Parathyroid adenoma (tissue), 2 donors: ENCODE measurements at regions not wholly inside any gene's neighbourhood (a gene's known extent, or its start where the extent isn't known, plus 50 kb on each side); places are given as distances from the start of the nearest gene placed in this dataset.
"Not testable (repeated sequence)": the region's sequence is repeated elsewhere in the genome, so short reads cannot be mapped to it uniquely, and the experiment has no call there.

Experiments
- H2AFZ ChIP-seq: fragments of 300-600 bp; sonication (generic); one replicate; pipeline ENCODE4 v1.7.0; 2017; ENCODE audit warnings: antibody characterized with exemption, mild to moderate bottlenecking
- H3K27ac ChIP-seq: fragments of 300-600 bp; sonication (generic); one replicate; pipeline ENCODE4 v1.7.0; 2017
- H3K27me3 ChIP-seq: fragments of 300-600 bp; sonication (generic); one replicate; pipeline ENCODE4 v1.7.0; 2017; ENCODE audit warnings: low read length; ENCODE audit not compliant: control insufficient read depth, insufficient read depth
- H3K36me3 ChIP-seq: fragments of 300-600 bp; sonication (generic); one replicate; pipeline ENCODE4 v1.7.0; 2017; ENCODE audit warnings: low read length; ENCODE audit not compliant: control insufficient read depth, insufficient read depth
- H3K4me1 ChIP-seq: fragments of 300-600 bp; sonication (generic); one replicate; pipeline ENCODE4 v1.7.0; 2017; ENCODE audit warnings: control low read depth
- H3K4me2 ChIP-seq: fragments of 300-600 bp; sonication (generic); one replicate; pipeline ENCODE4 v1.7.0; 2017; ENCODE audit warnings: low read length
- H3K4me3 ChIP-seq: fragments of 300-600 bp; sonication (generic); one replicate; pipeline ENCODE4 v1.7.0; 2017; ENCODE audit warnings: low read depth, low read length
- H3K79me2 ChIP-seq: fragments of 300-600 bp; sonication (generic); one replicate; pipeline ENCODE4 v1.7.0; 2017; ENCODE audit warnings: control low read depth
- H3K9ac ChIP-seq: fragments of 300-600 bp; sonication (generic); one replicate; pipeline ENCODE4 v1.7.0; 2017; ENCODE audit warnings: mild to moderate bottlenecking
- H3K9me3 ChIP-seq: fragments of 300-600 bp; sonication (generic); one replicate; pipeline ENCODE4 v1.7.0; 2017; ENCODE audit warnings: low read length; ENCODE audit not compliant: control insufficient read depth
- TF ChIP-seq, protein P1 (sequence below): fragments of 300-600 bp; sonication (generic); IDR thresholded peaks from one replicate; pipeline ENCODE4 v1.7.0; 2017; ENCODE audit warnings: antibody characterized with exemption, mild to moderate bottlenecking
- donor health status: primary hyperparathyroidism.

DNA sequence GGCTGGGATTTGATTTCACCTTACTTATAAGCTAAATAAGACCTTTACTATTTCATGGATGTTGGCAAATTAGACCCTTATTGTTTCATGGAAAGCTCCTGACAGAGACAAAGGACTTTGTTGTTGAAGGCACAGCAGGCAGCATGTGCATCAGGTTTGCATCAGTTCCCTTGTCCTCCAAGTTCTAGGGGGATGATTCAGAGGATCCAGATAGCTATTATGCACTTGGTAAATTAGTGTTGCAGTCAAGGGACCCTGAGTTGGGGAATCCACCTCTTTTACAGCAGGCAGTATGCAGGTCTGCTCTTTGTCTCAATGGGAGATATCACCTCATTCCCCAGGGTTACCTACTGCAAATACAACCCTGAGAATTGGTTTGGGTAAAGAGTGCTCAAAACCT lies 131.4 kb upstream of the IGSF10 start:
- no peaks in the 10 kb centered on the region for H3K27me3 ChIP-seq
- H3K4me3 ChIP-seq, result no peak overlapping the region
- H3K4me1 ChIP-seq, result no peaks in the 10 kb centered on the region
- no peak overlapping the region for H3K9ac ChIP-seq
- no peak overlapping the region for H2AFZ ChIP-seq
- no peak overlapping the region for H3K4me2 ChIP-seq
- H3K79me2 ChIP-seq, result no peaks in the 10 kb centered on the region
- H3K27ac ChIP-seq, result no peak overlapping the region
- TF ChIP-seq, protein P1, sequence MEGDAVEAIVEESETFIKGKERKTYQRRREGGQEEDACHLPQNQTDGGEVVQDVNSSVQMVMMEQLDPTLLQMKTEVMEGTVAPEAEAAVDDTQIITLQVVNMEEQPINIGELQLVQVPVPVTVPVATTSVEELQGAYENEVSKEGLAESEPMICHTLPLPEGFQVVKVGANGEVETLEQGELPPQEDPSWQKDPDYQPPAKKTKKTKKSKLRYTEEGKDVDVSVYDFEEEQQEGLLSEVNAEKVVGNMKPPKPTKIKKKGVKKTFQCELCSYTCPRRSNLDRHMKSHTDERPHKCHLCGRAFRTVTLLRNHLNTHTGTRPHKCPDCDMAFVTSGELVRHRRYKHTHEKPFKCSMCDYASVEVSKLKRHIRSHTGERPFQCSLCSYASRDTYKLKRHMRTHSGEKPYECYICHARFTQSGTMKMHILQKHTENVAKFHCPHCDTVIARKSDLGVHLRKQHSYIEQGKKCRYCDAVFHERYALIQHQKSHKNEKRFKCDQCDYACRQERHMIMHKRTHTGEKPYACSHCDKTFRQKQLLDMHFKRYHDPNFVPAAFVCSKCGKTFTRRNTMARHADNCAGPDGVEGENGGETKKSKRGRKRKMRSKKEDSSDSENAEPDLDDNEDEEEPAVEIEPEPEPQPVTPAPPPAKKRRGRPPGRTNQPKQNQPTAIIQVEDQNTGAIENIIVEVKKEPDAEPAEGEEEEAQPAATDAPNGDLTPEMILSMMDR, result no peak
- H3K36me3 ChIP-seq, result no peaks in the 10 kb centered on the region
- H3K9me3 ChIP-seq, result no peaks in the 10 kb centered on the region

DNA sequence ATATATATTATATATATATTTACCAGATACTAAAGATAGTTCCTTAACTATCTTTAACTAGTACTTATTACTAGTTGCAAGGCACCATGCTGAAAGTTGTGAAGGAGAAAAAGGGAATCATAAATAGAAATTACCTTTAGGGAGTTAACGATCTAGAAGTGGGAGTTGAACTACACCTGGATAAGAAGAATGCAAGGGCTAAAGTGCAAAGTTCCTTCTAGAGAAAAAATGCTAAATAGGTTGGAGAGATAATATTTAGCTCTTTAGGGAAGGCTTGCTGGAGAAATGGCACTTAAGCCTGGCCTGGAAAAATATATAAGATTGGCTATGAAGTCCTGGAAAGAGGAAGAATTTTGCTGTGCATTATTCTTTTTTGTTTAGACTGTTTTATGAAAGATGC lies 130.6 kb upstream of the IGSF10 start:
- Histone ChIP-seq H3K4me1 (no peaks in the 10 kb centered on the region), H3K36me3 (no peaks in the 10 kb centered on the region), H3K27me3 (no peaks in the 10 kb centered on the region), H3K9me3 (no peaks in the 10 kb centered on the region), H3K9ac (no peak overlapping the region), H3K4me2 (no peak overlapping the region), H3K4me3 (no peak overlapping the region), H3K79me2 (no peaks in the 10 kb centered on the region), H3K27ac (no peak overlapping the region), H2AFZ (no peak overlapping the region)
- TF ChIP-seq, protein P1, result no peak

DNA sequence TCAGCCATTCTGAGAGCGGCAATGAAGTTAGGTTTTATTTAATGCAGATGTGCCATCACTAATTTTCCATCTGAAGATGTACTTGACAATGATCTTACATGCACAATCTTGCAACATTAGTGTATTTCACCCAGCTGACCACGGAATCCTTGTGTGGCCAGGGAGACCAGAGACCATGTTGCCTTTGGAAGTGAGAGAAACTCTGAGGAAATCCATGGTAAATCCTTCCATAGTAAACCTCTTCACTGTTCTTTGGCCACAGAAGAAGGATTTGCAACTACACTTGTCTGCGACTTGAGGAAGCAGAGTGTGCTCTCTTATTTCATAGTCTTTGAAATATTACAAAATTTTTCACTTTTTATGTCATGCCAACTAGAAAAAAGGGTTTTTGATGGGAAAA lies 128.4 kb upstream of the IGSF10 start:
- H3K4me3 ChIP-seq, result no peak overlapping the region
- TF ChIP-seq, protein P1, result no peak
- H3K27me3 ChIP-seq, result no peaks in the 10 kb centered on the region
- no peaks in the 10 kb centered on the region for H3K36me3 ChIP-seq
- H3K4me1 ChIP-seq, result no peaks in the 10 kb centered on the region
- no peak overlapping the region for H3K9ac ChIP-seq
- H3K4me2 ChIP-seq, result no peak overlapping the region
- no peaks in the 10 kb centered on the region for H3K9me3 ChIP-seq
- no peaks in the 10 kb centered on the region for H3K79me2 ChIP-seq
- no peak overlapping the region for H2AFZ ChIP-seq
- no peak overlapping the region for H3K27ac ChIP-seq

DNA sequence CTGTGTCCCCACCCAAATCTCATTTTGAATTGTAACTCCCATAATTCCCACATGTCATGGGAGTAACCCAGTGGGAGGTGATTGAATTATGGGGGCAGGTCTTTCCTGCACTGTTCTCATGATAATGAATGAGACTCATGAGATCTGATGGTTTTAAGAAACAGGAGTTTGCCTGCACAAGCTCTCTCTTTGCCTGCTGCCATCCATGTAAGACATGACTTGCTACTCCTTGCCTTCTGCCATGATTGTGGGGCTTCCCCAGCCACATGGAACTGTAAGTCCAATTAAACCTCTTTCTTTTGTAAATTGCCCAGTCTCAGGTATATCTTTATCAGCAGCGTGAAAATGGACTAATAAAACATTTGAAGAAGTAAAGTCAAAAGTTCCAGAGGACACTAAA lies 126.8 kb upstream of the IGSF10 start:
- not testable (repeated sequence) for H3K79me2 ChIP-seq, H3K4me1 ChIP-seq, H3K36me3 ChIP-seq, H3K4me2 ChIP-seq, H3K27ac ChIP-seq, H2AFZ ChIP-seq, H3K4me3 ChIP-seq, H3K9me3 ChIP-seq, H3K27me3 ChIP-seq, H3K9ac ChIP-seq

DNA sequence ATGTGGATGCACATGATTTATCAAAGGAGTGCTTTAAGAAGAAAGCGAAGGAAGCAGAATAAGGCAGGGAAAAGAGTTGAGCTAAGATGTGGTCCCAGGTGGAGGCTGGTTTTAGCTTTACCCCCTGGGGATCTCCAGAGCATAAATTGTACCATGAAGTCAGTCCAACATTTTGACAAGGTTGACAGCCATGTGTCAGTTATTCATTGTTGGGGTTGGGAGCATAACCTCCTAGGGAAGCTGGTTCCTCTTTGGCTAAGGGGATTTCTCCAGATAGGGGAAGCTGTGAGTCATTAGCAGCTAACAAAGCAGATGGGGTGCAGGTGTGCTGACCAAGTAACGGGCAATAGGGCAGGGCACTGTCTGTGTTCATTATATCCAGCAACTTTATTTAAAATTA lies 123.7 kb upstream of the IGSF10 start:
- H3K4me1 ChIP-seq, result no peaks in the 10 kb centered on the region
- H3K36me3 ChIP-seq, result no peaks in the 10 kb centered on the region
- no peaks in the 10 kb centered on the region for H3K79me2 ChIP-seq
- H3K9me3 ChIP-seq, result no peaks in the 10 kb centered on the region
- no peak overlapping the region for H3K9ac ChIP-seq
- H3K4me3 ChIP-seq, result no peak overlapping the region
- H3K27ac ChIP-seq, result no peak overlapping the region
- no peaks in the 10 kb centered on the region for H3K27me3 ChIP-seq
- H3K4me2 ChIP-seq, result no peak overlapping the region
- TF ChIP-seq, protein P1, result no peak
- H2AFZ ChIP-seq, result no peak overlapping the region
